Endothelial cell of umbilical vein (primary cell): ENCODE measurements at regions not wholly inside any gene's neighbourhood (a gene's known extent, or its start where the extent isn't known, plus 50 kb on each side); places are given as distances from the start of the nearest gene placed in this dataset.

Experiments
- BruUV-seq: library from RNA; stranded (reverse); fragments of 400-500 nt; replicated peaks from 2 replicates; lab custom pipeline; 2021; lab: Mats Ljungman, UMichigan
- CTCF ChIA-PET: fragments of 300-600, 350-600 bp; sonication (Branson Sonifier 250); formaldehyde crosslinking; loops from one replicate; lab custom pipeline; 2021; ENCODE audit warnings: antibody characterized with exemption, inconsistent platforms; lab: Charles Lee
- POLR2A ChIA-PET: fragments of 300-600, 350-600 bp; sonication (Branson Sonifier 250); formaldehyde crosslinking; loops from one replicate; lab custom pipeline; 2021; ENCODE audit warnings: antibody characterized with exemption, inconsistent platforms; lab: Charles Lee
- DNase-seq: peaks from one replicate; pipeline ENCODE4 v3.0.0-alpha.2; 2011; ENCODE audit warnings: low read depth, low spot score
- FAIRE-seq: peaks from 2 replicates; lab custom pipeline; 2011; peaks lifted over from hg19 to GRCh38; lab: Jason Lieb, UNC
- H2AFZ ChIP-seq: 2 replicates; pipeline ENCODE4 v1.6.0; 2012; ENCODE audit warnings: low read depth, low read length, control low read depth, inconsistent platforms
- H3K27ac ChIP-seq: 2 replicates; pipeline ENCODE4 v1.5.1; 2011; ENCODE audit warnings: low read depth, mild to moderate bottlenecking, control low read depth, low read length, moderate library complexity; ENCODE audit not compliant: insufficient read depth
- H3K27me3 ChIP-seq, 2 experiments: 2 replicates each; pipeline versions ENCODE4 v1.6.0 to v1.6.1; 2011; ENCODE audit warnings: low read length in 2 of 2, mixed read lengths in 1 of 2; ENCODE audit not compliant: control insufficient read depth in 2 of 2, insufficient read depth in 2 of 2
- H3K36me3 ChIP-seq, 2 experiments: 2 replicates in 1 of 2; 3 replicates in 1 of 2; pipeline ENCODE4 v1.5.1; 2011; ENCODE audit warnings: low read length in 2 of 2, mild to moderate bottlenecking in 1 of 2, moderate library complexity in 1 of 2; ENCODE audit not compliant: control insufficient read depth in 2 of 2, insufficient read depth in 2 of 2; ENCODE audit errors: extremely low read depth in 1 of 2
- H3K4me1 ChIP-seq: 3 replicates; pipeline ENCODE4 v1.5.1; 2011; ENCODE audit warnings: mild to moderate bottlenecking, low read length; ENCODE audit not compliant: control insufficient read depth, insufficient read depth; ENCODE audit errors: extremely low read depth
- H3K4me2 ChIP-seq: 2 replicates; pipeline ENCODE4 v1.6.1; 2011; ENCODE audit warnings: low read length, control low read depth, mixed read lengths; ENCODE audit not compliant: insufficient read depth
- H3K4me3 ChIP-seq, 3 experiments: fragments of 200-600 bp in 1 of 3; sonication (generic), shearing (Covaris generic) in 1 of 3; replicated peaks in 1 of 3; 2 replicates each; pipeline ENCODE4 v1.5.1; 2011 to 2016; ENCODE audit warnings: control low read depth in 3 of 3, low read length in 3 of 3, mild to moderate bottlenecking in 2 of 3, inconsistent platforms in 1 of 3, low read depth in 1 of 3, moderate library complexity in 1 of 3; ENCODE audit not compliant: insufficient read depth in 1 of 3
- H3K79me2 ChIP-seq: 2 replicates; pipeline ENCODE4 v1.6.0; 2012; ENCODE audit warnings: low read length, inconsistent platforms; ENCODE audit not compliant: control insufficient read depth, insufficient read depth
- H3K9ac ChIP-seq: replicated peaks from 2 replicates; pipeline ENCODE3; 2011; ENCODE audit warnings: low read length, control low read depth; ENCODE audit not compliant: insufficient read depth; ENCODE audit errors: extremely low read depth
- H3K9me1 ChIP-seq: replicated peaks from 3 replicates; pipeline ENCODE4 v1.6.0; 2011; ENCODE audit warnings: mild to moderate bottlenecking, low read length; ENCODE audit not compliant: control insufficient read depth, insufficient read depth; ENCODE audit errors: extremely low read depth
- H3K9me3 ChIP-seq: replicated peaks from 2 replicates; pipeline ENCODE4 v1.5.1; 2012; ENCODE audit warnings: low read length, inconsistent platforms; ENCODE audit not compliant: control insufficient read depth, insufficient read depth
- H4K20me1 ChIP-seq: replicated peaks from 2 replicates; pipeline ENCODE3; 2011; ENCODE audit warnings: mild to moderate bottlenecking, low read length; ENCODE audit not compliant: control insufficient read depth, insufficient read depth; ENCODE audit errors: extremely low read depth
- EZH2 ChIP-seq: IDR thresholded peaks from 2 replicates; pipeline ENCODE4 v1.6.1; 2012; ENCODE audit warnings: borderline replicate concordance, low read depth, mild to moderate bottlenecking, moderate library complexity, low read length, inconsistent platforms; ENCODE audit not compliant: severe bottlenecking
- FOS ChIP-seq: IDR thresholded peaks from 2 replicates; pipeline ENCODE4 v1.6.1; 2011; ENCODE audit warnings: mild to moderate bottlenecking, low read length, moderate library complexity, borderline replicate concordance; ENCODE audit not compliant: insufficient read depth
- GATA2 ChIP-seq: IDR thresholded peaks from 2 replicates; pipeline ENCODE4 v1.7.0; 2011; ENCODE audit warnings: low read depth, mild to moderate bottlenecking, moderate library complexity, mixed read lengths, low read length; ENCODE audit not compliant: insufficient read length, insufficient read depth
- JUN ChIP-seq: IDR thresholded peaks from 2 replicates; pipeline ENCODE4 v1.6.1; 2011; ENCODE audit warnings: borderline replicate concordance, low read depth; ENCODE audit not compliant: insufficient read length, insufficient read depth
- MYC ChIP-seq: IDR thresholded peaks from one replicate; pipeline ENCODE4 v1.6.1; 2011; ENCODE audit warnings: mild to moderate bottlenecking, low read depth, low read length
- POLR2A ChIP-seq: IDR thresholded peaks from 2 replicates; pipeline ENCODE4 v1.6.1; 2012; ENCODE audit warnings: low read depth, mild to moderate bottlenecking, control low read depth, low read length
- POLR2AphosphoS5 ChIP-seq: IDR thresholded peaks from 2 replicates; pipeline ENCODE4 v1.6.1; 2012; ENCODE audit warnings: low read depth, mild to moderate bottlenecking, control low read depth, low read length, moderate library complexity; ENCODE audit not compliant: insufficient read depth
- dilution Hi-C: fragments of 300-500 bp; cut with MboI; formaldehyde crosslinking; loops from one replicate; pipeline ENCODE4 v1.15.0; 2019; ENCODE audit warnings: low sequenced_read_pairs; ENCODE audit not compliant: extremely low pct_ligation_motif_present
- intact Hi-C: fragments of 100-400 bp; cut with micrococcal nuclease; formaldehyde crosslinking; loops from one replicate; pipeline ENCODE4 v1.10.0; 2022
- TF ChIP-seq, protein P1 (sequence below), 2 donors: IDR thresholded peaks; 1 replicate in 1 of 2; 2 replicates in 1 of 2; pipeline ENCODE4 v1.5.1; 2011; ENCODE audit warnings: low read length in 2 of 2, mild to moderate bottlenecking in 2 of 2, moderate library complexity in 2 of 2, control low read depth in 1 of 2, inconsistent platforms in 1 of 2, low read depth in 1 of 2; ENCODE audit not compliant: insufficient read depth in 1 of 2; ENCODE audit errors: extremely low read depth in 1 of 2
- TF ChIP-seq, protein P2 (sequence below): IDR thresholded peaks from 2 replicates; pipeline ENCODE4 v1.6.1; 2011; ENCODE audit not compliant: insufficient read depth, insufficient read length

- Histone ChIP-seq H4K20me1 (no peaks in the 10 kb centered on the region), H3K4me3 (no peak overlapping the region), H3K27ac (no peak overlapping the region), H3K4me1 (peaks cover 13% of the 10 kb centered on the region), H3K9me3 (no peaks in the 10 kb centered on the region), H3K9ac (no peak overlapping the region), H2AFZ (no peak overlapping the region), H3K27me3 (no peaks in the 10 kb centered on the region), H3K9me1 (no peaks in the 10 kb centered on the region), H3K4me2 (no peak overlapping the region), H3K79me2 (no peaks in the 10 kb centered on the region), H3K36me3 (no peaks in the 10 kb centered on the region)
- DNase-seq = no peak
- BruUV-seq = no TSS peak
- ChIA-PET CTCF (no interaction called here), POLR2A (no interaction called here)
- dilution Hi-C loops = no loop called here
- no peak for FAIRE-seq
- intact Hi-C loops = no loop called here
- no peak for TF ChIP-seq EZH2
- no peak for TF ChIP-seq MYC
- TF ChIP-seq, protein P1, sequence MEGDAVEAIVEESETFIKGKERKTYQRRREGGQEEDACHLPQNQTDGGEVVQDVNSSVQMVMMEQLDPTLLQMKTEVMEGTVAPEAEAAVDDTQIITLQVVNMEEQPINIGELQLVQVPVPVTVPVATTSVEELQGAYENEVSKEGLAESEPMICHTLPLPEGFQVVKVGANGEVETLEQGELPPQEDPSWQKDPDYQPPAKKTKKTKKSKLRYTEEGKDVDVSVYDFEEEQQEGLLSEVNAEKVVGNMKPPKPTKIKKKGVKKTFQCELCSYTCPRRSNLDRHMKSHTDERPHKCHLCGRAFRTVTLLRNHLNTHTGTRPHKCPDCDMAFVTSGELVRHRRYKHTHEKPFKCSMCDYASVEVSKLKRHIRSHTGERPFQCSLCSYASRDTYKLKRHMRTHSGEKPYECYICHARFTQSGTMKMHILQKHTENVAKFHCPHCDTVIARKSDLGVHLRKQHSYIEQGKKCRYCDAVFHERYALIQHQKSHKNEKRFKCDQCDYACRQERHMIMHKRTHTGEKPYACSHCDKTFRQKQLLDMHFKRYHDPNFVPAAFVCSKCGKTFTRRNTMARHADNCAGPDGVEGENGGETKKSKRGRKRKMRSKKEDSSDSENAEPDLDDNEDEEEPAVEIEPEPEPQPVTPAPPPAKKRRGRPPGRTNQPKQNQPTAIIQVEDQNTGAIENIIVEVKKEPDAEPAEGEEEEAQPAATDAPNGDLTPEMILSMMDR (IDR thresholded peaks at IDR 0.05; ENCODE audit: extremely low read depth in 1 of 2, insufficient read depth in 1 of 2, low read depth in 1 of 2, low read length in 2 of 2) = no peak
- no peak for TF ChIP-seq GATA2
- no peak for TF ChIP-seq FOS
- no peak for TF ChIP-seq POLR2A
- no peak for TF ChIP-seq POLR2AphosphoS5
- no peak for TF ChIP-seq JUN
- TF ChIP-seq, protein P2, sequence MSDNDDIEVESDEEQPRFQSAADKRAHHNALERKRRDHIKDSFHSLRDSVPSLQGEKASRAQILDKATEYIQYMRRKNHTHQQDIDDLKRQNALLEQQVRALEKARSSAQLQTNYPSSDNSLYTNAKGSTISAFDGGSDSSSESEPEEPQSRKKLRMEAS = no peak
Observed at GRCh38 chr1:229022595-229023333, 248.1 kb upstream of the RAB4A start.
